Stimulated activated CD4-positive, alpha-beta T cell treated with anti-CD3 and anti-CD28 coated beads, TNF-alpha, amount 100 ng/mL, for 24 hours (primary cell): ENCODE measurements at regions not wholly inside any gene's neighbourhood (a gene's known extent, or its start where the extent isn't known, plus 50 kb on each side); places are given as distances from the start of the nearest gene placed in this dataset.
"Not testable (repeated sequence)": the region's sequence is repeated elsewhere in the genome, so short reads cannot be mapped to it uniquely, and the experiment has no call there.

ENCODE experiments used
- DNase-seq, 3 experiments: peaks; one replicate each; pipeline ENCODE4 v3.0.0-alpha.2; 2020; ENCODE audit warnings: low read depth in 3 of 3

GRCh38 chr11:116052603-116053547 is 548.7 kb upstream of the CADM1 start:
- no peak for DNase-seq

- no peak for DNase-seq
These were observed 547.3 kb upstream of the CADM1 start for GRCh38 chr11:116051494-116051893.

- DNase-seq, result no peak
These were observed 545.2 kb upstream of the CADM1 start for GRCh38 chr11:116049383-116049782.

- DNase-seq, result no peak
These were observed 541.9 kb upstream of the CADM1 start for GRCh38 chr11:116046127-116046526.

- DNase-seq, result no peak
These were observed 540.7 kb upstream of the CADM1 start for GRCh38 chr11:116044941-116045340.

GRCh38 chr11:116044520-116044919 is 540.3 kb upstream of the CADM1 start:
- no peak for DNase-seq

- DNase-seq, result no peak
These were observed 539.6 kb upstream of the CADM1 start for GRCh38 chr11:116043857-116044256.

- DNase-seq, result not testable (repeated sequence)
These were observed 538.8 kb upstream of the CADM1 start for GRCh38 chr11:116043059-116043458.

- no peak for DNase-seq
These were observed 537.9 kb upstream of the CADM1 start for GRCh38 chr11:116042146-116042545.

- no peak for DNase-seq
These were observed 533.6 kb upstream of the CADM1 start for GRCh38 chr11:116037861-116038260.

GRCh38 chr11:116035977-116036376 is 531.8 kb upstream of the CADM1 start:
- DNase-seq, result no peak

- DNase-seq, result no peak
These were observed 529.8 kb upstream of the CADM1 start for GRCh38 chr11:116033931-116034553.

GRCh38 chr11:116030697-116031331 is 526.6 kb upstream of the CADM1 start:
- DNase-seq, result no peak

- not testable (repeated sequence) for DNase-seq
These were observed 524.3 kb upstream of the CADM1 start for GRCh38 chr11:116028506-116028905.

- no peak for DNase-seq
These were observed 495.2 kb upstream of the CADM1 start for GRCh38 chr11:115999437-115999836.

- no peak for DNase-seq
These were observed 492.6 kb upstream of the CADM1 start for GRCh38 chr11:115996808-115997188.

GRCh38 chr11:115996125-115996807 is 492.1 kb upstream of the CADM1 start:
- no peak for DNase-seq

- DNase-seq, result no peak
These were observed 489.4 kb upstream of the CADM1 start for GRCh38 chr11:115993590-115993989.

- no peak for DNase-seq
These were observed 485.8 kb upstream of the CADM1 start for GRCh38 chr11:115990004-115990447.

GRCh38 chr11:115985896-115986295 is 481.7 kb upstream of the CADM1 start:
- no peak for DNase-seq

GRCh38 chr11:115984228-115984627 is 480.0 kb upstream of the CADM1 start:
- DNase-seq, result no peak

- DNase-seq, result no peak
These were observed 478.5 kb upstream of the CADM1 start for GRCh38 chr11:115982666-115983065.
